Osteoblast (primary cell): ENCODE measurements at regions not wholly inside any gene's neighbourhood (a gene's known extent, or its start where the extent isn't known, plus 50 kb on each side); places are given as distances from the start of the nearest gene placed in this dataset.

Experiments
- DNase-seq: peaks from one replicate; pipeline ENCODE4 v3.0.0; 2011; ENCODE audit warnings: low spot score, mixed read lengths; ENCODE audit not compliant: insufficient read length; ENCODE audit errors: missing footprints
- H2AFZ ChIP-seq: 2 replicates; pipeline ENCODE4 v1.6.0; 2011; ENCODE audit warnings: mild to moderate bottlenecking, low read length
- H3K27ac ChIP-seq: 2 replicates; pipeline ENCODE4 v1.5.1; 2011; ENCODE audit warnings: mild to moderate bottlenecking, low read depth, low read length, moderate library complexity
- H3K27me3 ChIP-seq: 2 replicates; pipeline ENCODE4 v1.6.0; 2012; ENCODE audit warnings: mild to moderate bottlenecking, control low read depth, inconsistent platforms, low read length, moderate library complexity; ENCODE audit not compliant: insufficient read depth
- H3K36me3 ChIP-seq: 2 replicates; pipeline ENCODE4 v1.5.1; 2011; ENCODE audit warnings: mild to moderate bottlenecking, low read length, control low read depth, moderate library complexity; ENCODE audit not compliant: insufficient read depth
- H3K4me1 ChIP-seq: 2 replicates; pipeline ENCODE4 v1.5.1; 2011; ENCODE audit warnings: mild to moderate bottlenecking, low read length, control low read depth, moderate library complexity; ENCODE audit not compliant: insufficient read depth
- H3K4me2 ChIP-seq: 2 replicates; pipeline ENCODE4 v1.6.0; 2011; ENCODE audit warnings: mild to moderate bottlenecking, low read length; ENCODE audit not compliant: insufficient read depth
- H3K4me3 ChIP-seq: fragments of 200-600 bp; sonication (generic); 3 replicates; pipeline ENCODE4 v1.5.1; 2012; ENCODE audit warnings: mild to moderate bottlenecking, low read length, inconsistent platforms; ENCODE audit not compliant: insufficient read depth
- H3K79me2 ChIP-seq: 2 replicates; pipeline ENCODE4 v1.6.0; 2012; ENCODE audit warnings: mild to moderate bottlenecking, low read length, control low read depth, inconsistent platforms; ENCODE audit not compliant: insufficient read depth
- H3K9me3 ChIP-seq: 2 replicates; pipeline ENCODE4 v1.5.1; 2011; ENCODE audit warnings: low read depth, low read length, control low read depth
- H4K20me1 ChIP-seq: 2 replicates; pipeline ENCODE4 v1.6.0; 2012; ENCODE audit warnings: mild to moderate bottlenecking, low read length, control low read depth; ENCODE audit not compliant: insufficient read depth
- CTCF ChIP-seq: IDR thresholded peaks from 2 replicates; pipeline ENCODE4 v1.5.1; 2011; ENCODE audit warnings: mild to moderate bottlenecking, low read depth, low read length, moderate library complexity; ENCODE audit errors: extremely low read depth

- no peak overlapping the region for H2AFZ ChIP-seq
- H3K9me3 ChIP-seq, result no peaks in the 10 kb centered on the region
- no peaks in the 10 kb centered on the region for H3K79me2 ChIP-seq
- TF ChIP-seq CTCF, result no peak
- no peaks in the 10 kb centered on the region for H3K36me3 ChIP-seq
- no peak overlapping the region for H3K4me3 ChIP-seq
- H3K27me3 ChIP-seq, result no peaks in the 10 kb centered on the region
- H3K27ac ChIP-seq, result no peak overlapping the region
- H3K4me1 ChIP-seq, result no peaks in the 10 kb centered on the region
- H4K20me1 ChIP-seq, result no peaks in the 10 kb centered on the region
- DNase-seq, result no peak
- no peak overlapping the region for H3K4me2 ChIP-seq
Observed at GRCh38 chr18:52216666-52217065, 123.3 kb upstream of the DCC start.

- no peaks in the 10 kb centered on the region for H4K20me1 ChIP-seq
- no peaks in the 10 kb centered on the region for H3K36me3 ChIP-seq
- no peak overlapping the region for H3K27ac ChIP-seq
- no peaks in the 10 kb centered on the region for H3K27me3 ChIP-seq
- no peak overlapping the region for H3K4me3 ChIP-seq
- no peak overlapping the region for H2AFZ ChIP-seq
- TF ChIP-seq CTCF, result no peak
- no peak overlapping the region for H3K4me2 ChIP-seq
- no peaks in the 10 kb centered on the region for H3K79me2 ChIP-seq
- peaks cover 1% of the 10 kb centered on the region for H3K9me3 ChIP-seq
- no peaks in the 10 kb centered on the region for H3K4me1 ChIP-seq
- no peak for DNase-seq
Observed at GRCh38 chr18:52219102-52219501, 120.9 kb upstream of the DCC start.

- no peaks in the 10 kb centered on the region for H3K27me3 ChIP-seq
- H3K79me2 ChIP-seq, result no peaks in the 10 kb centered on the region
- no peak overlapping the region for H2AFZ ChIP-seq
- no peak overlapping the region for H3K27ac ChIP-seq
- peaks cover 1% of the 10 kb centered on the region for H3K9me3 ChIP-seq
- no peak overlapping the region for H3K4me2 ChIP-seq
- H3K4me3 ChIP-seq, result no peak overlapping the region
- no peaks in the 10 kb centered on the region for H3K4me1 ChIP-seq
- H3K36me3 ChIP-seq, result no peaks in the 10 kb centered on the region
- no peaks in the 10 kb centered on the region for H4K20me1 ChIP-seq
- DNase-seq, result no peak
- no peak for TF ChIP-seq CTCF
Observed at GRCh38 chr18:52220062-52220591, 119.9 kb upstream of the DCC start.

- H3K4me3 ChIP-seq, result no peak overlapping the region
- no peak overlapping the region for H3K27ac ChIP-seq
- H3K4me2 ChIP-seq, result no peak overlapping the region
- H3K79me2 ChIP-seq, result no peaks in the 10 kb centered on the region
- TF ChIP-seq CTCF, result no peak
- H2AFZ ChIP-seq, result no peak overlapping the region
- no peaks in the 10 kb centered on the region for H4K20me1 ChIP-seq
- no peak for DNase-seq
- no peaks in the 10 kb centered on the region for H3K27me3 ChIP-seq
- H3K36me3 ChIP-seq, result no peaks in the 10 kb centered on the region
- H3K4me1 ChIP-seq, result no peaks in the 10 kb centered on the region
- H3K9me3 ChIP-seq, result peaks cover 1% of the 10 kb centered on the region
Observed at GRCh38 chr18:52222211-52222610, 117.8 kb upstream of the DCC start.
